Erythroblast (primary cell): ENCODE measurements at regions not wholly inside any gene's neighbourhood (a gene's known extent, or its start where the extent isn't known, plus 50 kb on each side); places are given as distances from the start of the nearest gene placed in this dataset.

Source experiments
- GATA1 ChIP-seq: IDR thresholded peaks from 2 replicates; pipeline ENCODE4 v1.6.1; 2011; ENCODE audit warnings: low read depth, mild to moderate bottlenecking, control low read depth, low read length, moderate library complexity
- POLR2A ChIP-seq: IDR thresholded peaks from 2 replicates; pipeline ENCODE4 v1.6.1; 2011; ENCODE audit warnings: mild to moderate bottlenecking, low read length

DNA sequence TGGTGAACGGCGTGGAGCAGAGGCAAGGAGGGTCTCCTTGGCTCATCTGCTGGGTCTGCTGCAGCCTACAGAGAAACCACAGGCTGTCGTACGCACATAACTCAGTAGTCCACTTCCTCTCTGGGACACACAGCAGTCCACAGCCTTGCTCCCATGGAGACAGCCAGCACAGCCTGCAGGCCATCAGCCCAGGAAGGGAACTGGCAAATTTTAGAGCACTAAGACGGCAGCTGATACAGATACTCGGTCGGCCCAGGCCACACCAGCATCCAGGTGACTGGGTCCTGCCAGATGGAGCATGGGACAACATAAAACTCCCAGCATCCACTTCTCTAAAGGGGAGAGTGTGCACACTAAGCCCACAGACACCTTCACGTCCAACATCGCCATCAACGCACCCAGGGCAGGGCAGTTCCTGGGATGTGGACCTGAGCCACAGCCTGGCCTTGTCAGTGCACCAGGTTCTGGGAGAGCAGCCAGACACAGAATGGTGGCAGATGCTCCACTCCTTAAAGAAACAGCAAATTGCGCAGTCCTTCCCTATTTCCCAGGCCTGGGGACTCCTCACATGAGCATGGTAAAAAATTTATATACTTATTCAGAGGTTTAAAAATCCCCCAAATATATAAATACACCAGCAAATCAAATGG, 247.1 kb upstream of the RAB4A start:
- TF ChIP-seq POLR2A (no peak), GATA1 (no peak)
